GM12878 (cell line): ENCODE measurements at regions not wholly inside any gene's neighbourhood (a gene's known extent, or its start where the extent isn't known, plus 50 kb on each side); places are given as distances from the start of the nearest gene placed in this dataset.

Source experiments
- EZH2 ChIP-seq: IDR thresholded peaks from 2 replicates; pipeline ENCODE4 v1.6.1; 2012; ENCODE audit warnings: low read depth, mild to moderate bottlenecking, control low read depth, inconsistent platforms, low read length, borderline replicate concordance; ENCODE audit not compliant: control insufficient read depth
- NFYB ChIP-seq: IDR thresholded peaks from 2 replicates; pipeline ENCODE4 v1.6.1; 2011; ENCODE audit warnings: low read depth, mild to moderate bottlenecking, low read length, improper control_type of control experiment, moderate library complexity; ENCODE audit not compliant: insufficient read depth
- POLR2A ChIP-seq: IDR thresholded peaks from 2 replicates; pipeline ENCODE4 v1.6.1; 2011; ENCODE audit warnings: low read depth, mild to moderate bottlenecking, low read length
- SIN3A ChIP-seq: IDR thresholded peaks from 2 replicates; pipeline ENCODE4 v1.6.1; 2012; ENCODE audit warnings: low read depth, low read length, improper control_type of control experiment
- SRF ChIP-seq, 2 experiments: IDR thresholded peaks; 2 replicates each; pipeline ENCODE4 v1.6.1; 2011; ENCODE audit warnings: low read depth in 2 of 2, low read length in 2 of 2, mild to moderate bottlenecking in 1 of 2, moderate library complexity in 1 of 2
- SUZ12 ChIP-seq: fragments of 200-600 bp; sonication (generic); IDR thresholded peaks from one replicate; pipeline ENCODE4 v1.6.1; 2018; ENCODE audit warnings: antibody characterized with exemption, mild to moderate bottlenecking; ENCODE audit not compliant: unreplicated experiment
- TAF1 ChIP-seq: IDR thresholded peaks from 2 replicates; pipeline ENCODE4 v1.6.1; 2011; ENCODE audit warnings: mild to moderate bottlenecking, low read depth, low read length, borderline replicate concordance
- TF ChIP-seq, protein P1 (sequence below): IDR thresholded peaks from 2 replicates; pipeline ENCODE4 v1.6.1; 2011; ENCODE audit warnings: mild to moderate bottlenecking, low read depth, low read length, moderate library complexity; ENCODE audit not compliant: insufficient replicate concordance
- TF ChIP-seq, protein P2 (sequence below), 3 experiments: IDR thresholded peaks in 2 of 3; conservative IDR thresholded peaks in 1 of 3; 2 replicates each; pipeline ENCODE4 v1.5.1; 2011; ENCODE audit warnings: low read depth in 3 of 3, low read length in 3 of 3, mild to moderate bottlenecking in 3 of 3, control low read depth in 2 of 3, moderate library complexity in 2 of 3, inconsistent platforms in 1 of 3, mixed read lengths in 1 of 3; ENCODE audit not compliant: control insufficient read depth in 2 of 3, insufficient read depth in 1 of 3; ENCODE audit errors: extremely low read depth in 1 of 3
- TF ChIP-seq, protein P3 (sequence below): IDR thresholded peaks from 2 replicates; pipeline ENCODE4 v1.6.1; 2012; ENCODE audit warnings: mild to moderate bottlenecking, low read depth, low read length
- TF ChIP-seq, protein P4 (sequence below): IDR thresholded peaks from 2 replicates; pipeline ENCODE4 v1.6.1; 2011; ENCODE audit warnings: low read depth, low read length, improper control_type of control experiment, borderline replicate concordance

DNA sequence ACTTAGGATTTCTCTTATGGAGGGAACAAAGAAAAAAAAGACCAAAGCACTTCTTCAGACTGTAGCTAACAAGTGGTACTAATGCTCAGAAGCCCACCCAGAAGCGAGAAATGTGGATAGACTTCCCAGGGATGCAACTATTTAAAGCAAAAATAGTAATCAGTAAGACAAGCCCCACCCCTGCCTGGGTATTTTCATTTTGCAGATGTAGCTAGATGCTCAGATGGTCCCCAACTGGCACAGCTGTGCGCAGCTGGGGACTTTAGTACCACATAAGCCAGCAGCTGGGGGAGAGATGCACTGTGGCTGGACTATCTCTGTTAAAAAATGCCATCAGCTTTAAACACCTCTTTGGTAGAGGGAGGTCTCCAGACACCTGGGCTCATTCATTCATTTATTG lies 77.8 kb upstream of the SPAG17 start:
- no peak for TF ChIP-seq NFYB
- no peak for TF ChIP-seq EZH2
- TF ChIP-seq, protein P1, sequence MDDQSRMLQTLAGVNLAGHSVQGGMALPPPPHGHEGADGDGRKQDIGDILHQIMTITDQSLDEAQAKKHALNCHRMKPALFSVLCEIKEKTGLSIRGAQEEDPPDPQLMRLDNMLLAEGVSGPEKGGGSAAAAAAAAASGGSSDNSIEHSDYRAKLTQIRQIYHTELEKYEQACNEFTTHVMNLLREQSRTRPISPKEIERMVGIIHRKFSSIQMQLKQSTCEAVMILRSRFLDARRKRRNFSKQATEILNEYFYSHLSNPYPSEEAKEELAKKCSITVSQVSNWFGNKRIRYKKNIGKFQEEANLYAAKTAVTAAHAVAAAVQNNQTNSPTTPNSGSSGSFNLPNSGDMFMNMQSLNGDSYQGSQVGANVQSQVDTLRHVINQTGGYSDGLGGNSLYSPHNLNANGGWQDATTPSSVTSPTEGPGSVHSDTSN, result no peak
- no peak for TF ChIP-seq SUZ12
- TF ChIP-seq, protein P2, sequence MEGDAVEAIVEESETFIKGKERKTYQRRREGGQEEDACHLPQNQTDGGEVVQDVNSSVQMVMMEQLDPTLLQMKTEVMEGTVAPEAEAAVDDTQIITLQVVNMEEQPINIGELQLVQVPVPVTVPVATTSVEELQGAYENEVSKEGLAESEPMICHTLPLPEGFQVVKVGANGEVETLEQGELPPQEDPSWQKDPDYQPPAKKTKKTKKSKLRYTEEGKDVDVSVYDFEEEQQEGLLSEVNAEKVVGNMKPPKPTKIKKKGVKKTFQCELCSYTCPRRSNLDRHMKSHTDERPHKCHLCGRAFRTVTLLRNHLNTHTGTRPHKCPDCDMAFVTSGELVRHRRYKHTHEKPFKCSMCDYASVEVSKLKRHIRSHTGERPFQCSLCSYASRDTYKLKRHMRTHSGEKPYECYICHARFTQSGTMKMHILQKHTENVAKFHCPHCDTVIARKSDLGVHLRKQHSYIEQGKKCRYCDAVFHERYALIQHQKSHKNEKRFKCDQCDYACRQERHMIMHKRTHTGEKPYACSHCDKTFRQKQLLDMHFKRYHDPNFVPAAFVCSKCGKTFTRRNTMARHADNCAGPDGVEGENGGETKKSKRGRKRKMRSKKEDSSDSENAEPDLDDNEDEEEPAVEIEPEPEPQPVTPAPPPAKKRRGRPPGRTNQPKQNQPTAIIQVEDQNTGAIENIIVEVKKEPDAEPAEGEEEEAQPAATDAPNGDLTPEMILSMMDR (IDR thresholded peaks at IDR 0.05 in 2 of 3, conservative IDR thresholded peaks at IDR 0.05 in 1 of 3; ENCODE audit: control insufficient read depth in 2 of 3, extremely low read depth in 1 of 3, insufficient read depth in 1 of 3, low read depth in 3 of 3, low read length in 3 of 3), result no peak
- no peak for TF ChIP-seq SIN3A
- TF ChIP-seq, protein P3, sequence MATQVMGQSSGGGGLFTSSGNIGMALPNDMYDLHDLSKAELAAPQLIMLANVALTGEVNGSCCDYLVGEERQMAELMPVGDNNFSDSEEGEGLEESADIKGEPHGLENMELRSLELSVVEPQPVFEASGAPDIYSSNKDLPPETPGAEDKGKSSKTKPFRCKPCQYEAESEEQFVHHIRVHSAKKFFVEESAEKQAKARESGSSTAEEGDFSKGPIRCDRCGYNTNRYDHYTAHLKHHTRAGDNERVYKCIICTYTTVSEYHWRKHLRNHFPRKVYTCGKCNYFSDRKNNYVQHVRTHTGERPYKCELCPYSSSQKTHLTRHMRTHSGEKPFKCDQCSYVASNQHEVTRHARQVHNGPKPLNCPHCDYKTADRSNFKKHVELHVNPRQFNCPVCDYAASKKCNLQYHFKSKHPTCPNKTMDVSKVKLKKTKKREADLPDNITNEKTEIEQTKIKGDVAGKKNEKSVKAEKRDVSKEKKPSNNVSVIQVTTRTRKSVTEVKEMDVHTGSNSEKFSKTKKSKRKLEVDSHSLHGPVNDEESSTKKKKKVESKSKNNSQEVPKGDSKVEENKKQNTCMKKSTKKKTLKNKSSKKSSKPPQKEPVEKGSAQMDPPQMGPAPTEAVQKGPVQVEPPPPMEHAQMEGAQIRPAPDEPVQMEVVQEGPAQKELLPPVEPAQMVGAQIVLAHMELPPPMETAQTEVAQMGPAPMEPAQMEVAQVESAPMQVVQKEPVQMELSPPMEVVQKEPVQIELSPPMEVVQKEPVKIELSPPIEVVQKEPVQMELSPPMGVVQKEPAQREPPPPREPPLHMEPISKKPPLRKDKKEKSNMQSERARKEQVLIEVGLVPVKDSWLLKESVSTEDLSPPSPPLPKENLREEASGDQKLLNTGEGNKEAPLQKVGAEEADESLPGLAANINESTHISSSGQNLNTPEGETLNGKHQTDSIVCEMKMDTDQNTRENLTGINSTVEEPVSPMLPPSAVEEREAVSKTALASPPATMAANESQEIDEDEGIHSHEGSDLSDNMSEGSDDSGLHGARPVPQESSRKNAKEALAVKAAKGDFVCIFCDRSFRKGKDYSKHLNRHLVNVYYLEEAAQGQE, result no peak
- no peak for TF ChIP-seq POLR2A
- TF ChIP-seq SRF (IDR thresholded peaks at IDR 0.05; ENCODE audit: low read depth in 2 of 2, low read length in 2 of 2), result no peak
- TF ChIP-seq, protein P4, sequence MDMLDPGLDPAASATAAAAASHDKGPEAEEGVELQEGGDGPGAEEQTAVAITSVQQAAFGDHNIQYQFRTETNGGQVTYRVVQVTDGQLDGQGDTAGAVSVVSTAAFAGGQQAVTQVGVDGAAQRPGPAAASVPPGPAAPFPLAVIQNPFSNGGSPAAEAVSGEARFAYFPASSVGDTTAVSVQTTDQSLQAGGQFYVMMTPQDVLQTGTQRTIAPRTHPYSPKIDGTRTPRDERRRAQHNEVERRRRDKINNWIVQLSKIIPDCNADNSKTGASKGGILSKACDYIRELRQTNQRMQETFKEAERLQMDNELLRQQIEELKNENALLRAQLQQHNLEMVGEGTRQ, result no peak
- TF ChIP-seq TAF1, result no peak
